ENCODE measurements at regions not wholly inside any gene's neighbourhood (a gene's known extent, or its start where the extent isn't known, plus 50 kb on each side); places are given as distances from the start of the nearest gene placed in this dataset.
"Not testable (repeated sequence)": the region's sequence is repeated elsewhere in the genome, so short reads cannot be mapped to it uniquely, and the experiment has no call there.

- TF ChIP-seq, protein P1, sequence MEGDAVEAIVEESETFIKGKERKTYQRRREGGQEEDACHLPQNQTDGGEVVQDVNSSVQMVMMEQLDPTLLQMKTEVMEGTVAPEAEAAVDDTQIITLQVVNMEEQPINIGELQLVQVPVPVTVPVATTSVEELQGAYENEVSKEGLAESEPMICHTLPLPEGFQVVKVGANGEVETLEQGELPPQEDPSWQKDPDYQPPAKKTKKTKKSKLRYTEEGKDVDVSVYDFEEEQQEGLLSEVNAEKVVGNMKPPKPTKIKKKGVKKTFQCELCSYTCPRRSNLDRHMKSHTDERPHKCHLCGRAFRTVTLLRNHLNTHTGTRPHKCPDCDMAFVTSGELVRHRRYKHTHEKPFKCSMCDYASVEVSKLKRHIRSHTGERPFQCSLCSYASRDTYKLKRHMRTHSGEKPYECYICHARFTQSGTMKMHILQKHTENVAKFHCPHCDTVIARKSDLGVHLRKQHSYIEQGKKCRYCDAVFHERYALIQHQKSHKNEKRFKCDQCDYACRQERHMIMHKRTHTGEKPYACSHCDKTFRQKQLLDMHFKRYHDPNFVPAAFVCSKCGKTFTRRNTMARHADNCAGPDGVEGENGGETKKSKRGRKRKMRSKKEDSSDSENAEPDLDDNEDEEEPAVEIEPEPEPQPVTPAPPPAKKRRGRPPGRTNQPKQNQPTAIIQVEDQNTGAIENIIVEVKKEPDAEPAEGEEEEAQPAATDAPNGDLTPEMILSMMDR (IDR thresholded peaks at IDR 0.05): not testable (repeated sequence)
- TF ChIP-seq POLR2A (IDR thresholded peaks at IDR 0.05): not testable (repeated sequence)
Observed at GRCh38 chr17:30689266-30690000, 135.1 kb downstream of the CRLF3 start.
